B cell (primary cell): ENCODE measurements at regions not wholly inside any gene's neighbourhood (a gene's known extent, or its start where the extent isn't known, plus 50 kb on each side); places are given as distances from the start of the nearest gene placed in this dataset.

Experiments
- ATAC-seq: fragments of 200-7000 bp; cut with Tn5 transposase; one replicate; pipeline ENCODE4 v1.10.0; 2021; ENCODE audit warnings: low read depth, mild to moderate bottlenecking, moderate number of reproducible peaks, moderate library complexity
- CTCF ChIA-PET: fragments of 350-600 bp; sonication (Branson Sonifier 250); formaldehyde crosslinking; loops from one replicate; lab custom pipeline; 2021; ENCODE audit warnings: antibody characterized with exemption, inconsistent platforms; lab: Charles Lee
- POLR2A ChIA-PET: fragments of 350-600 bp; sonication (Branson Sonifier 250); formaldehyde crosslinking; loops from one replicate; lab custom pipeline; 2021; ENCODE audit warnings: antibody characterized with exemption; lab: Charles Lee
- DNase-seq: peaks from one replicate; pipeline ENCODE4 v3.0.0; 2013
- H2AFZ ChIP-seq: 2 replicates; pipeline ENCODE4 v1.6.1; 2012; ENCODE audit warnings: mild to moderate bottlenecking, low read depth, low read length; ENCODE audit not compliant: insufficient read depth, poor library complexity, severe bottlenecking
- H3K27ac ChIP-seq, 2 donors: 1 replicate in 1 of 2; 2 replicates in 1 of 2; pipeline ENCODE4 v1.5.1; 2012 to 2013; ENCODE audit warnings: low read length in 2 of 2, mild to moderate bottlenecking in 2 of 2, moderate library complexity in 1 of 2
- H3K27me3 ChIP-seq, 4 experiments: fragments of 200-600 bp in 1 of 4; sonication (generic) in 1 of 4; replicated peaks in 1 of 4; 1 replicate in 2 of 4; 2 replicates in 2 of 4; pipeline versions ENCODE4 v1.6.1 to v1.7.0; 2013 to 2016; ENCODE audit warnings: low read length in 3 of 4, mild to moderate bottlenecking in 2 of 4, mixed read lengths in 1 of 4, moderate library complexity in 1 of 4; ENCODE audit not compliant: insufficient read depth in 4 of 4, control insufficient read depth in 3 of 4; ENCODE audit errors: control extremely low read depth in 1 of 4
- H3K36me3 ChIP-seq, 2 experiments: replicated peaks in 1 of 2; 1 replicate in 1 of 2; 2 replicates in 1 of 2; pipeline versions ENCODE4 v1.6.1 to v1.7.1; 2013; ENCODE audit warnings: low read length in 1 of 2; ENCODE audit not compliant: insufficient read depth in 2 of 2, control insufficient read depth in 1 of 2; ENCODE audit errors: control extremely low read depth in 1 of 2, extremely low read depth in 1 of 2
- H3K4me1 ChIP-seq, 2 donors: fragments of 200-600 bp in 1 of 2; sonication (generic) in 1 of 2; 1 replicate in 1 of 2; 2 replicates in 1 of 2; pipeline versions ENCODE4 v1.5.1 to v1.6.1; 2013 to 2017; ENCODE audit warnings: low read length in 2 of 2; ENCODE audit not compliant: control insufficient read depth in 2 of 2, insufficient read depth in 2 of 2
- H3K4me2 ChIP-seq: replicated peaks from 2 replicates; pipeline ENCODE3; 2012; ENCODE audit warnings: mild to moderate bottlenecking, low read depth, low read length; ENCODE audit not compliant: poor library complexity, severe bottlenecking
- H3K4me3 ChIP-seq, 5 experiments: fragments of 200-600 bp in 1 of 5; sonication (generic) in 1 of 5; 1 replicate in 3 of 5; 2 replicates in 2 of 5; pipeline versions ENCODE4 v1.5.1 to v1.7.0; 2011 to 2016; ENCODE audit warnings: low read length in 4 of 5, mild to moderate bottlenecking in 4 of 5, low read depth in 2 of 5, control low read depth in 1 of 5, moderate library complexity in 1 of 5; ENCODE audit not compliant: insufficient read depth in 1 of 5; ENCODE audit errors: control extremely low read depth in 1 of 5, extremely low read depth in 1 of 5
- H3K79me2 ChIP-seq: fragments of 200-600 bp; sonication (generic); one replicate; pipeline ENCODE4 v1.6.0; 2016; ENCODE audit warnings: low read length; ENCODE audit not compliant: control insufficient read depth, insufficient read depth
- H3K9ac ChIP-seq: fragments of 200-600 bp; sonication (generic); 2 replicates; pipeline ENCODE4 v1.6.1; 2017; ENCODE audit warnings: mild to moderate bottlenecking, low read length, moderate library complexity
- H3K9me3 ChIP-seq, 3 donors: one replicate each; pipeline versions ENCODE4 v1.6.1 to v1.7.1; 2013; ENCODE audit warnings: low read length in 2 of 3; ENCODE audit not compliant: control insufficient read depth in 2 of 3, insufficient read depth in 1 of 3; ENCODE audit errors: control extremely low read depth in 1 of 3
- H4K20me1 ChIP-seq: 2 replicates; pipeline ENCODE4 v1.6.0; 2012; ENCODE audit warnings: mild to moderate bottlenecking, low read length; ENCODE audit not compliant: insufficient read depth, control insufficient read depth, poor library complexity, severe bottlenecking
- H3K27ac Mint-ChIP-seq: one replicate; pipeline ENCODE4 v1.8.0; 2021; ENCODE audit warnings: mixed read lengths
- H3K27me3 Mint-ChIP-seq: one replicate; pipeline ENCODE4 v1.8.0; 2021; ENCODE audit warnings: mixed read lengths
- H3K4me1 Mint-ChIP-seq: one replicate; pipeline ENCODE4 v1.8.0; 2021; ENCODE audit warnings: mixed read lengths
- H3K4me3 Mint-ChIP-seq: one replicate; pipeline ENCODE4 v1.8.0; 2021; ENCODE audit warnings: mixed read lengths
- H3K9me3 Mint-ChIP-seq: one replicate; pipeline ENCODE4 v1.8.0; 2022; ENCODE audit warnings: mixed read lengths; ENCODE audit not compliant: insufficient read depth
- EZH2 ChIP-seq: IDR thresholded peaks from 2 replicates; pipeline ENCODE4 v1.6.1; 2012; ENCODE audit warnings: borderline replicate concordance, low read depth, mild to moderate bottlenecking, moderate library complexity, low read length; ENCODE audit not compliant: insufficient read depth, poor library complexity, severe bottlenecking
- WGBS: methylation state at CpG from one replicate; pipeline ENCODE4 v1.1.5; 2013; ENCODE audit warnings: missing lambda C conversion rate; ENCODE audit not compliant: insufficient coverage; 5-methylcytosine and 5-hydroxymethylcytosine counted together
- intact Hi-C: fragments of 100-400 bp; cut with micrococcal nuclease; formaldehyde crosslinking; loops from one replicate; pipeline ENCODE4 v1.10.0; 2022
- TF ChIP-seq, protein P1 (sequence below): fragments of 200-600 bp; IDR thresholded peaks from one replicate; pipeline ENCODE4 v1.8.0; 2022; ENCODE audit warnings: antibody characterized with exemption, mild to moderate bottlenecking

GRCh38 chr15:93146196-93146595, 57.2 kb upstream of the RGMA start:
- CTCF ChIA-PET: no interaction called here

GRCh38 chr15:93144463-93145236, 55.6 kb upstream of the RGMA start:
- H3K27ac Mint-ChIP-seq: no peak overlapping the region
- H3K4me1 Mint-ChIP-seq: peaks cover 4% of the 10 kb centered on the region
- DNase-seq (no peak), ATAC-seq (no peak)
- H3K9me3 Mint-ChIP-seq: no peaks in the 10 kb centered on the region
- ChIA-PET CTCF (no interaction called here), POLR2A (no interaction called here)
- H2AFZ ChIP-seq: no peak overlapping the region
- no peak overlapping the region for H3K4me2 ChIP-seq
- H3K4me3 Mint-ChIP-seq: no peak overlapping the region
- TF ChIP-seq EZH2: no peak
- TF ChIP-seq, protein P1, sequence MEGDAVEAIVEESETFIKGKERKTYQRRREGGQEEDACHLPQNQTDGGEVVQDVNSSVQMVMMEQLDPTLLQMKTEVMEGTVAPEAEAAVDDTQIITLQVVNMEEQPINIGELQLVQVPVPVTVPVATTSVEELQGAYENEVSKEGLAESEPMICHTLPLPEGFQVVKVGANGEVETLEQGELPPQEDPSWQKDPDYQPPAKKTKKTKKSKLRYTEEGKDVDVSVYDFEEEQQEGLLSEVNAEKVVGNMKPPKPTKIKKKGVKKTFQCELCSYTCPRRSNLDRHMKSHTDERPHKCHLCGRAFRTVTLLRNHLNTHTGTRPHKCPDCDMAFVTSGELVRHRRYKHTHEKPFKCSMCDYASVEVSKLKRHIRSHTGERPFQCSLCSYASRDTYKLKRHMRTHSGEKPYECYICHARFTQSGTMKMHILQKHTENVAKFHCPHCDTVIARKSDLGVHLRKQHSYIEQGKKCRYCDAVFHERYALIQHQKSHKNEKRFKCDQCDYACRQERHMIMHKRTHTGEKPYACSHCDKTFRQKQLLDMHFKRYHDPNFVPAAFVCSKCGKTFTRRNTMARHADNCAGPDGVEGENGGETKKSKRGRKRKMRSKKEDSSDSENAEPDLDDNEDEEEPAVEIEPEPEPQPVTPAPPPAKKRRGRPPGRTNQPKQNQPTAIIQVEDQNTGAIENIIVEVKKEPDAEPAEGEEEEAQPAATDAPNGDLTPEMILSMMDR: no peak
- H3K4me3 ChIP-seq: no peak overlapping the region
- no peak overlapping the region for H3K9ac ChIP-seq
- no peak overlapping the region for H3K27ac ChIP-seq
- WGBS: 100% methylated on average over 4 of the region's 10 CpGs
- no peaks in the 10 kb centered on the region for H4K20me1 ChIP-seq
- H3K9me3 ChIP-seq: no peaks in the 10 kb centered on the region
- intact Hi-C loops: no loop called here
- H3K36me3 ChIP-seq: no peaks in the 10 kb centered on the region
- no peaks in the 10 kb centered on the region for H3K79me2 ChIP-seq
- no peaks in the 10 kb centered on the region for H3K27me3 ChIP-seq
- no peaks in the 10 kb centered on the region for H3K4me1 ChIP-seq
- H3K27me3 Mint-ChIP-seq: peaks cover 4% of the 10 kb centered on the region

More at GRCh38 chr15:93146196-93146595, 57.2 kb upstream of the RGMA start:
- no peak for ATAC-seq
- intact Hi-C loops: no loop called here
- no peaks in the 10 kb centered on the region for H4K20me1 ChIP-seq
- DNase-seq: no peak
- H3K27me3 ChIP-seq: peaks cover 0 to 4% (median 0%) of the 10 kb centered on the region in 4 experiments
- no peak overlapping the region for H3K9ac ChIP-seq
- H3K4me3 ChIP-seq: no peak overlapping the region
- no peak overlapping the region for H3K27ac ChIP-seq
- POLR2A ChIA-PET: no interaction called here
- WGBS: 68% methylated on average over 6 of the region's 7 CpGs
- no peaks in the 10 kb centered on the region for H3K9me3 ChIP-seq
- Mint-ChIP-seq H3K27me3 (peaks cover 12% of the 10 kb centered on the region), H3K9me3 (no peaks in the 10 kb centered on the region), H3K27ac (no peak overlapping the region), H3K4me1 (peaks cover 4% of the 10 kb centered on the region), H3K4me3 (no peak overlapping the region)
- H2AFZ ChIP-seq: no peak overlapping the region
- H3K79me2 ChIP-seq: no peaks in the 10 kb centered on the region
- TF ChIP-seq, protein P1: no peak
- no peak for TF ChIP-seq EZH2
- no peaks in the 10 kb centered on the region for H3K4me1 ChIP-seq
- H3K4me2 ChIP-seq: no peak overlapping the region
- H3K36me3 ChIP-seq: no peaks in the 10 kb centered on the region
